Right lobe of liver (tissue), 4 donors: ENCODE measurements at regions not wholly inside any gene's neighbourhood (a gene's known extent, or its start where the extent isn't known, plus 50 kb on each side); places are given as distances from the start of the nearest gene placed in this dataset.

Source experiments
- CTCF ChIP-seq, 4 donors: fragments of 200-600 bp in 3 of 4; fragments of 450-650 bp in 1 of 4; IDR thresholded peaks; one replicate each; pipeline versions ENCODE4 v1.5.1 to v1.8.0; 2016 to 2022; ENCODE audit warnings: antibody characterized with exemption in 4 of 4, mild to moderate bottlenecking in 2 of 4
- POLR2A ChIP-seq: fragments of 450-650 bp; IDR thresholded peaks from one replicate; pipeline ENCODE4 v1.6.1; 2017; ENCODE audit warnings: antibody characterized with exemption, mild to moderate bottlenecking
- donor health status: DM: no; HTN: no; CAD: no.
- donor health status: DM: no; HTN: no; CAD: no.
- donor health status: DM: no; HTN: yes; CAD: no.

- TF ChIP-seq CTCF (IDR thresholded peaks at IDR 0.05) (no peak), POLR2A (no peak)
Observed at GRCh38 chr4:27387711-27388110, 527.1 kb downstream of the STIM2 start.
